HG03066 (cell line): ENCODE measurements at regions not wholly inside any gene's neighbourhood (a gene's known extent, or its start where the extent isn't known, plus 50 kb on each side); places are given as distances from the start of the nearest gene placed in this dataset.

Source experiments
- ATAC-seq: cut with Tn5 transposase; IDR thresholded peaks from one replicate; pipeline ENCODE4 v1.9.1; 2021; ENCODE audit warnings: low read depth; ENCODE audit not compliant: unreplicated experiment

DNA sequence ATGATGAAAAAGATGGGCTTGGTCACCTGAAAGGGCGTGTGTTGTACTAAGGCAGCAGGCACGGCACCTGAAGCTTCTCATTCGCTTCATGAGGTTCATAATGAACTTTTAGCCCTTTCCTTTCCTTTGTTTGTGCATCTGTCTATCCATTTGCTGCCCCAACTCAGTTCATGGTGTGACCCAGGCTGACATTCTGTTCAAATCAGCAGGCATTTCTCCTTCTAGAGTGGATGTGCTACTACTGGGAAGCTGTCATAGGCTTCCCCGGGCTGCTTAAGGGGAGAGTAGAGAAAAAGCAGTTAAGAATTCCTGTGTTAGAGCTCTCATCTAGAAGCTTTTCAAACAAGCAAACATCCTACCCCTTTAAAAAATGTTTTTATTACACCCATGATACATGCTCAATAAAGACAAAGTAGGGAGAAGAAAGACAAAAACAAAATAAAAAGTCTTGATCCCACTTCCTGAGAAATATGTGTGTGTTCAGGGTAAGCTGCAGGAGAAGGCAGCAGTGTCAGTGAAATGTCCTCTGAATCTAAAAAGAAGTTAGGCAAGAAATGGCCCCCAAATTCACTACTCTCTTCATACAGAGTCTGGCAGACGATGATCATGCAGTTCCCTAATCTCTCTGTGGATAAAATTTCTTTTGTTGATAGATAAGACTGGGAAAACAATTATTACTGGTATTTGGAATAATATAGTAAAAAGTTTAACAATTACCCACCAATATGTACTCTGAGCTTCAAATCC lies 136.9 kb upstream of the PFN2 start:
- ATAC-seq: no peak

DNA sequence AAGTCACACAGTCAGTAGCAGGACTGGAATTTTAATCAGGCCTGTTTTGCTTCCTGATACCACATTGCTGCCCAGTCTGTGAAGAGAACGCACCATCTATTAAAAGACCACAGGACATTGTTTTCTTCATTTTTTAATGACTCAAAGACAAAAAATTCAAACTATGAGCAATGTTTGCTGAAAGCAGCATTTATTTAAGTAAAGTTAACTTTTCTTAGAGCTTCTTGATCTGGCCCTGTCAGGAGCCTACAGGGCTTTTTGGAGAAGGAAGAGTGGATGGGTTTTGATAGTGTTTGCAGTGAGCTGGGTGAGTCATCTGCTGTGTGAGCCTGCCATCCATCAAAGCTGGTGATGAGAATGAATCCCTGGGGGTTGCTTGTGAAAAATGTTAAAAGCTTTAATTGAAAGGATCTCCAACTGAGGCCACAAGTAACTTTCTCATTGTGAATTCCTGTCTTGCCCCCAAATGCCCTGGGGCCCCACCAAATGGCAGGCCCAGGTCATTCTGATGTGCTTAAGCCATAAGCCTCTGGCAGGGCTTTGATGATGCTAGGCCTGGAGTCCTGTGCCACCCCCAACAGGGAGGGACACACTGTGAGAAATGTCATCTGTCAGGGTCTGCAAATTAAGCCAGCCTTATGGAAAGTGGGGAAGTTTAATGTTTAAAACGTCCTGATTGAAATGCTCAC lies 136.2 kb upstream of the PFN2 start:
- ATAC-seq: no peak

DNA sequence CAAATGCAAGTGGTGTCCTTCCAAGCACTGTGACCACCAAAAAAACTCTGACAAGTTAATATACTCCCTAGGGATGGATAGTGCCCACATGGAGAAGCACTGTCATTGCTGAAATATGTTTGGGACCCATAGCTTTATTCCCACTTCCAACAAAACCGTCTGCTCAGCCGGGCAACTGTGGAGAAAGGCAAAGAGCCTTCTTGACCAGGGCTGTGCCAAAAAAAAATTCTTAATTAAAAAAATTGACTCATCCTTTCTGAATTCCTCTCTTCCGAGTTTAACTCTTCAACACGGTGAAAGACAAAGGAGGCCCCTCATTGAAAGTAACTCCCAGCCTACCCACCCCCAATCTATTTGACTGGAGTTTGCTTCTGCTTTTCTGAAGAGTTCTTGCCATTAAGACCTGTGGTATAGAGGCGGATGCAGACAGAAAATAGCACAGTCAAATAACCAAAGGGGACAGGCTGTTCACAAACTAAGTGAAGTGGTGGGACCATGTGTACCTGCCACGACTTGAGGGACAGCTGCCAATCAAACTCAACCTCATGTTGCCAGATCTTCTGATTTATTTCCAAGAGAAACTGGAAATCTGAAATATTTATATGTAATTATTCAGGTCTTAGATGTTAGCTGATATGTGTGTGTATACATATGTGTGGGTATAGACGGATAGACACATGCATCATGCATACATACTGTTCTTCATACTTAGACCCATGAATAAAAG lies 135.4 kb upstream of the PFN2 start:
- no peak for ATAC-seq

DNA sequence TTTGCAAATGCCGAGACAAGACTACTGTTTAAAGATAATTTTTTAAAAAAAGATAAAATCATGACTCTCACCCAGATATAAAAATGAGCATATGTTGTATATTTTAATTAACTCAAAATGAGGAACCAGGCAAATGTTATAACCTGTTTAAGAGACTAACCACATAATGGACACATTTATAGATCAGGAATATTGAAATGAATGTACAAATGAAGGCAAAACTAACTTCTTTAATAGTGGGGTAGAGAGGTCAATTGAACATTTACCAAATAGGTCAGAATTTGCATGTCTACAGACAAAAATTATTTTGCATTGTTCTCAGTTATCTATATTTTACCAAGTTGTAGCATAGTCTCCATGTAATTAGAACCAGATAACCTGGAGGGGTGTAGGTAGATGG lies 134.3 kb upstream of the PFN2 start:
- ATAC-seq: no peak

DNA sequence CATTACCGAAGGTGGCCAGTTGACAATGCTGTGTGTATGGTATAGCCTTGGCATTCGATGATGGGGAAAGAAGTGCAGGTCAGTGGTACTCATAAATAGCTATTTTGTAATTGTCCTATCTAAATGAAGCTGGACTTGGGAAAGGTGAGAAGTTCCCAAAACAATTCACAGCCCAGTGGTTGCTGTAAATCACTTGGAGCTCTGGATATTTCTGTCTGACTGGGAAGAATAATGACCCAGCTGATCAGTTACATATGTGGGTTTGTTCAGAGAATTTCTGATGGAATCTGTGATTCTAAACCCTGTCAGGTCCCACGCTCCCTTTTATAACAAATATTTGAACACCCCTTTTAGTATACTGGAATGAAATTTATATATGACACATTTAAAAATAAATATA lies 133.9 kb upstream of the PFN2 start:
- ATAC-seq: no peak

DNA sequence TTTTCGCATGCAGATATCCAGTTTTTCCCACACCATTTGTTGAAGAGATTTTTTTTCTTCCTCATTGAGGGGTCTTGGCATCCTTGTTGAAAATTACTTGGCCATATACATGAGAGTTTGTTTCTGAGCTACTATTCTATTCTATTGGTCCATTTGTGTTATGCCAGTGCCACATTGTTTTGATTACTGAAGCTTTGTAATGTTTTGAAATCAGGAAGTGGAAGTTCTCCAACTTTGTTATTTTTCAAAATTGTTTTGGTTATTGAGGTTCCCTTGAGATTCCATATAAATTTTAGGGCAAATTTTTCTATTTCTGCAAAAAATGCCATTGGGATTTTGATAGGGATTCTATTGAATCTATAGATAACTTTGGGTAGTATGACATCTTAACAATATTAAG lies 130.3 kb upstream of the PFN2 start:
- no peak for ATAC-seq

DNA sequence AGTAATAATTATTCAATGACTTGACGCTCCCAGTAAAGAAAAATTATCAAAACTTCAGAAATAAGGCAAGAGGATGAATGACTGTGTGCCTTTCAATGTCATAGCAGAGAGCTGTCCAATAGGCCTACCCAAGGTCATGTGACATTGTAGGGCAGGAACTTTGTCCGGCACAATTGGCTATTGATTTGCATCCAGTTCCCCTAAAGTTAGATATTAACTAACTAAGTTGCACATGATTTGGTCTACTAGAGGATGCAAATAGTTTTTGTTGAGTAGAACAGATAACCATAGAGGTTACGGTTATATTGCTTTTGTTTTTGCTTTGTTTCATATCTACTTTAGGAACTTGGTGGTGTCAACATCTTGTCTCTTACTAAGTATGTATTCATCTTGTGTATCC lies 127.9 kb upstream of the PFN2 start:
- ATAC-seq: no peak

DNA sequence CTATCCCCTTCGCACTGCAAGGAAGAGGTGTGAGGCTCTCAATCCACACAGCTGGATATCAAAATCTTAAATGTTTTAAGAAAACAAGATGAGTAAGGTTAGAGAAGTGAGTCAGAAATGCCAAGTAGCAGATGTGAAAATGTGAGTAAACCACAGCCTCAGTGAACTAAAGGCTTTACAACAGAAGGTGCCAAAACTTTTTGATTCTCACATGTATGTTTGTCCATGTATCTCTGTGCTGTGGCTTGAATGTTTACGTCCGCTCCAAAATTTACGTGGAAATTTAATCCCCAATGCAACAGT lies 126.8 kb upstream of the PFN2 start:
- ATAC-seq: no peak

DNA sequence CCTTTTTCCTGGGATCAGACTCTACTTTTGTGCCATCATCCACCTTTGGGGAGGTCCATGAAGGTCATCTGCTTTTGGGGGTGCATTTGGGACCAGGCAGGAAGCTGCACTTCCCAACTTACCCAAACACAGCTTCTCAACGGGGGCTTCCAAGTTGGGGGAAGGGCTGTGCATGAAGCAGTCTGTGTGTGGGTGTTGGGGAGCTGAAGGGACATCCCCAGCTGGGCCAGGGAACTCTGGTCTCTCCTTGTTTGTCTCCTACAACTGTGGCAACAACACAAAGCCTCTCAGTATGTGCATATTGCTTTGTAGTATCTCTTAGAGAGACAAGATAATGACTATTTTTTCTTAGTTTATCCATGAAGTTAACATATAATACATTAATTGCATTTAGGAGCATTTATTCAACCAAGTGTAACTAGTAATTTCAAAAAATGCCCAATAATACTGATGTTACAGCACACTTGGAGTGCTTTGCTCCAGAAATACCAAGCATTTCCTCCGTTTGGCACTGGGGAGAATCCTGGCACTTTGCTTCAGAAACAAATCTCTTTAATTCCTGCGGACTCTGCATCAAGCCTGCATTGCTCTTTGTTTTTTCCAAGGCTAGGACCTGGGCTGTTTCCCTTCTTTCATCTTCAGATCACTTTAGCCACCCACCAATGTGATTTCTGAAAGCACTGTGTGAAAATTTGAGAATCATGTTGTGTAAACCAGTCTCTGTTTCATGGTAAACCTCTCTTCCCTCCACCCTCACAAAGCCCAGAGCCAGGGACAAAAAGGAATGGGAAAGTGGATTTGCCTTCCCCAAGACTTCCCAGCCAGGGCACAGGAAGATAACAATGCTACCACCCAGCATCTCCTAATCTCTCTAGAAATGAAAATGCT lies 126.2 kb upstream of the PFN2 start:
- ATAC-seq: no peak

DNA sequence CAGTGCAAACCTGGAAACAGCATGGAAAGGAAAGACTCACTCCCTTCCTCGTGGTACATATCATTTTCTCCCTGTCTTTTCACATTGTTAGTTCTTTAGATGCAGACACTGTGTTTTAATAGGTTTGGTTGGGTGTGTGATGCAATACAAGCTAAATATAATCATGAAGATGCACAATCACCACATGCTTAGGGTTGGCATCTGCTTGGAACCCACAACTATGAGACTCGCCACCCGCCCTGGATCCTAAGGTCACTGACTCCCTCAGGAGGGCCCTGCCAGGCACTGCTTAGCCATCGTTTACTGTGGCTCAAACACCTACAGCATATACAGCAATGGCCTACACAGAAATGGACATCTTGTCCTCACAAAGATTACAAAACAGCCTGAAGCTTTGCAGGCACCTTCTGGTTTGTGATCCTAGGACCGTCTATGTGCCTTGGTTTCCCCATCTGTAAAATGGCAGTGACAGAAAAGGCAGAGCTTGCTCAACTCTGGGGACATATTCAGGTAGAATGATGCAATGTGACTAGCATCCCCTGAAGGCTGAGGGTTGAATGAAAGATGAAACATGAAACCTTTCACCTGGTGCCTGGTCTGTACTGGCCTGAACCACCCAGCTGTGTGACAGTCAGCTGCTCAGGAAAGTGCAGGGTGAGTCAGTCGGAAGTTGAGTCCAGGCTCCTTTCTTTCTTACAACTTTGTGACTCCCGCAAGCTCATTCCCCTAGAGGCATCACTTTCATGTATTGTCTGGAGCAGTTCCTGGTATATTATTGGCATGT lies 123.6 kb upstream of the PFN2 start:
- ATAC-seq: no peak

DNA sequence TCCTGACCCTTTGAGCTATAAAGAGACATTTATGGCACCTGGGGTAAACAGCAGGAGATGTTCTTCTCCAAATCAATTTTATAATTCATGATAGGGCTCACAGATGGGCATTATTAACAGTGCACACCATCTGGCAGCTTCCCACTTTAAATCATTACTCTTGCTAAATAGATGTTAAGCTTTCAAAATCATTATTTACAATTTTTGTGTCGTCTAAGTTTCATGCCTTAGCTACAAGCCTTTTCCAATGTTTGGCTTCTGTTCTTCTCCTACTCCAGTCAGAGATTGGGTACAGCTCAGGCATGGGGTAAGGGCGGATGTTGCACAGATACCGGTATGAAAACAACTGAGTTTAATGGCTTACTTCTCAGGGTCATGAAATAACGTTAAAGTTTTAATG lies 120.9 kb upstream of the PFN2 start:
- no peak for ATAC-seq

DNA sequence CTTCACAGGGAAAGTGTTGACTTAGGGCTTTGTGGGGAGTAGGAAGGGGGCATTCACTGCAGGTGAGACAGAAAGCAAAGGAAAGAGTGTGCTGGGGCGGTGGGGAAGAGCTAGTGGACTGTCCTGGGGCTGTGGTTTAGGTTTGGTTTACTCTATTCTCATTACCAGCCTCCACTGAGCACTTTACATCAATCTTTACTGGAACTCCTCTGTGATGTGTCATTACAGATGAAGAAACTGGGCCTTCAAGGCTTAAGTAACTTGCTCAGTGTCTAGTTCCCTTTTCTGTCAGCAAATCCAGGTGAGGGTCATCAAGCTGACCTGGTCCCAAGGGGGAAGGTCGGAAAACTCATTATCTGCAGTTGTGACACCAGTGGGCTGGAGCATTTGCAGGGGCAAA lies 120.2 kb upstream of the PFN2 start:
- no peak for ATAC-seq

DNA sequence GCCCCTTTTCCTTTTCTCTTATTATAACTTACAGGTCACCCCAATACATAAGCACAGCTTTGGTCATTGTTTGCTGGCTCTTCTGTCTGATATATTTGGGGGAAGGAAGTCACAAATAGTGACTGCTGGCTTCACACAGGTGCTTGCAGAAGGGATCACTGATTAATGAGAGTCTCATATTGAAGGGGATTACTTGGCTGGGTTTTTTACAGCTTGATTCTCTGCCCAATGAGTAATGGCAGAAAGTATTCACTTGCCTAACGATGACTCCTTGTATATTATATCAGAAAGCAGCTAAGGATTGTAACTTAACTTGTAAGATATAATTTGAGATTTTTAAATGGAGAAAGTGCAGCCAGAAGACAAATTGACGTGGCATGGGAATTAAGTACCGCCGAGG lies 119.3 kb upstream of the PFN2 start:
- no peak for ATAC-seq

DNA sequence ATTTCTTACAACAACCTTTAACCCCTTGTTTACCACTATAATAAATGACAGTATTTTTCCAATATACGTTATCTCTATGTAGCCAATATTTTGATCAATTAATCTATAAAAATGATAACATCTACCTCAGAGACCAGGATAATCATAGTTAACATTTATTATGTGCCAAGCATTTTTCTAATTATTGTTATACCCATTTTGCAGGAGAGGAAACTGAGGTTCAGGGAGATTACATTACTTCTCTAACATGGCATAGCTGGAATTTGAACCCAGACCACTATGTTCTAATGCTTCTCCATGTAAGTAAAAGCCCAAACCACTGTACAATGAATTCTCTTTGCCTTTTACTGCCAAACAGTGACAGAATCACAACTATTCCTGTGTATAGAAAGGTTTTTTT lies 113.4 kb upstream of the PFN2 start:
- ATAC-seq: no peak

DNA sequence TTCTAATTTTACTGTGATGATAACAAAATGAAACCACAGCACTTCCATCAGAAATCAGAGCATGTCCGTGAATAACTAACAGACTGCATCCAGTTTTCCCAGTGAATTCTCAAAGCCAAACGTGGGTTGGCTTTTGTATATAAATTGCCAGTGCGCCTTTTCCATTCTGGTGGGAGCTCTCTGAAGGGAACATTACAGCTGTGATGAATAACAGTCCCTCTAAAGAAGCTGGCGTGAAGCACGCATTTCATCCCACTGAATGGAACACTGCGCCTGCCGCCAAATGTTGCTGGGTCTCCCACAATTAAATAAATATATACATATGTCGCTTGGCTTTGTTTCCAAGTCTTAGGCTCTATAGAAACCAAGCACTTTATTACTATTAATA lies 113.0 kb upstream of the PFN2 start:
- ATAC-seq: no peak

DNA sequence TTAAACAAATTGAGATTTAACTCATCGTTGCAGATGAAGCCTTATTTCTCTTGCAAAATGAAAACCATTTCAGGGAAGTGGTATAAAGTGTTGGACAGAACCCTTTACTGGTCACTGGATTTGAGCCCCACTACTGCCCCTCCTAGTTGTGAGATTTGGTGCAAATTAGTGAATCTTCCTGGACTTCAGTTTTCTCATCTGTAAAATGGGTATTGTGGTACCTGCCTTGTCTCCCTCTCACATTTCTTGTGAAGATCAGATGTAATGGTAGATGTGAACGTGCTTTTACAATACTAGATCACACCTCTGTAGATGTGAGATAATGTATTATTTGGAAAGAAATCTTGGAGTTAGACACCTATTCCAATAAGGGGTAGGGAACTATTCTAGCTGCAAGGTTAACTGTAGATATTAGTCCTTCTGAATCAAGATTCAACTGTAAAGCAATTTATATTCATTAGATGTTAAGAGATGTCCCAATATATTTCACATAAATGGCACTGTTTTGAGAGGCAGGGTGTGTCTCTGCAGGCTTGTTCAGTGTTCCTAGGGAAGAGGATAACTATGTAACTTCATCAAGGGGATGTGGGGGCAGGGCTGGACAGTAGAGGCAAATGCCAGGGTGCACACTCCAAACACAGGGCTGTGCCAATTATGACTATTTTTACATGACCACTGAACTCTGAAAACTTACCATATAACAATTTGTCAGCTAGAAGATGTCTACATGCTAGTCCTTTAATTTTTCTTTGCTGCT lies 112.4 kb upstream of the PFN2 start:
- ATAC-seq: no peak

DNA sequence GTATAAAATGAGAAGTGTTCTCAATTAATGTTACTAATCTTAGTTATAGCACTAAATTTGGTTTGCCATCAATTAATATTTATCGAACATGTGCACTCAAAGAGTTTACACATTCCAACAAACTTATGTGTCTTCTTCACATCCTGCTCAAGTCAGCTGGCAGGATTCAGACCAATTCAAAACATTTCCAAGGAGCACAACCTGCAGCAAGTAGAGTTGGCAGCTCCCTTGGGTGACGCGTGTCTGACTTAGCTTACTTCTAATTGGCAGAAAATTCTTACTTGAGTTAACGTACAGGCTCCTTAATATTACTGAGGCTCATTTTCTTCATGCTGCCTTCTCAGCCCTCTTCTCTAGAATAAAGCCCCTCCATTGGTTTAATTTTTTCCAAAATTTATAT lies 110.4 kb upstream of the PFN2 start:
- ATAC-seq: no peak

DNA sequence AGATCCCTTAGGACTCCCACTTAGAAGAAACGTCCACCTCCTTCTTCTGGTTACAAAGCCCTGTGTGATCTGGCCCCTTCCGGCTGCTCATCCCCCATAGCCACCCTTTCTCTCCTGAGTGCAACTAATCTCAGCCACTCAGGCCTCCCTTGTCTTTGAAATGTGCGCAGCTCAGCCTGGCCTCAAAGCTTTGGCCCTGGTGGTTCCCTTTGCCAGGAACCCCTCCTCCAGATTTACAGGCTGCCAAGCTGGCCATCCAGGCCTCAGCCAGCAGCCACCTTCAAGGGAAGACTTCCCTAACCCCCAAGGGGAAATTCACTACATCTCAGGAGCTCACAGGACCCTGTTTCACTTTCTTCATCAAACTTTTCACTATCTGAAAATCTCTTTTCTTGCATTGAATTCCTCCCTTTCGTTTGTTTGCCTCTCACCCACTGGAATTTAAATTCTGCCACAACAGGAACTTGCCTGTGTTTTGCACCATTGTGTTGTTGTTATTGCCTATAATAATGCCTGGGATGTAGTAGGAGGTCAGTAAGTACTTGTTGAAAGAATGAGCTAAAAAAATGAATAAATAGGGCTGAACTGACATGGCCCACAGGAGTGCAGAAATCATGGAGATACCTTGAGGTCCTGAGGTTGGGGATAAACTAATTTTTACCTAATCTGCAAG lies 109.5 kb upstream of the PFN2 start:
- ATAC-seq: no peak
